Immature natural killer cell (primary cell): ENCODE measurements at regions not wholly inside any gene's neighbourhood (a gene's known extent, or its start where the extent isn't known, plus 50 kb on each side); places are given as distances from the start of the nearest gene placed in this dataset.
A peak's percentile ranks its signal among the peaks of the same experiment; 100 is the strongest.
"Not testable (repeated sequence)": the region's sequence is repeated elsewhere in the genome, so short reads cannot be mapped to it uniquely, and the experiment has no call there.

Source experiments
- DNase-seq, 3 donors: peaks; one replicate each; pipeline ENCODE4 v3.0.0; 2022; ENCODE audit warnings: mixed read lengths in 1 of 3
- H3K27ac Mint-ChIP-seq, 6 donors: one replicate each; pipeline ENCODE4 v1.8.0; 2020; ENCODE audit warnings: mixed read lengths in 6 of 6, mild to moderate bottlenecking in 5 of 6, inconsistent platforms in 4 of 6, moderate library complexity in 3 of 6
- H3K27me3 Mint-ChIP-seq, 3 donors: one replicate each; pipeline ENCODE4 v1.8.0; 2020 to 2021; ENCODE audit warnings: low read depth in 3 of 3, mild to moderate bottlenecking in 3 of 3, mixed read lengths in 3 of 3, moderate library complexity in 3 of 3, inconsistent platforms in 1 of 3
- H3K36me3 Mint-ChIP-seq, 3 donors: one replicate each; pipeline ENCODE4 v1.8.0; 2020; ENCODE audit warnings: mixed read lengths in 3 of 3, inconsistent platforms in 2 of 3, mild to moderate bottlenecking in 2 of 3
- H3K4me1 Mint-ChIP-seq, 2 donors: one replicate each; pipeline ENCODE4 v1.8.0; 2020; ENCODE audit warnings: inconsistent platforms in 2 of 2, mild to moderate bottlenecking in 2 of 2, mixed read lengths in 2 of 2, moderate library complexity in 1 of 2
- H3K4me3 Mint-ChIP-seq, 5 donors: one replicate each; pipeline ENCODE4 v1.8.0; 2020; ENCODE audit warnings: mild to moderate bottlenecking in 5 of 5, mixed read lengths in 5 of 5, inconsistent platforms in 3 of 5, moderate library complexity in 3 of 5
- H3K9me3 Mint-ChIP-seq, 6 donors: one replicate each; pipeline ENCODE4 v1.8.0; 2020; ENCODE audit warnings: mild to moderate bottlenecking in 6 of 6, mixed read lengths in 6 of 6, inconsistent platforms in 4 of 6, moderate library complexity in 3 of 6

DNA sequence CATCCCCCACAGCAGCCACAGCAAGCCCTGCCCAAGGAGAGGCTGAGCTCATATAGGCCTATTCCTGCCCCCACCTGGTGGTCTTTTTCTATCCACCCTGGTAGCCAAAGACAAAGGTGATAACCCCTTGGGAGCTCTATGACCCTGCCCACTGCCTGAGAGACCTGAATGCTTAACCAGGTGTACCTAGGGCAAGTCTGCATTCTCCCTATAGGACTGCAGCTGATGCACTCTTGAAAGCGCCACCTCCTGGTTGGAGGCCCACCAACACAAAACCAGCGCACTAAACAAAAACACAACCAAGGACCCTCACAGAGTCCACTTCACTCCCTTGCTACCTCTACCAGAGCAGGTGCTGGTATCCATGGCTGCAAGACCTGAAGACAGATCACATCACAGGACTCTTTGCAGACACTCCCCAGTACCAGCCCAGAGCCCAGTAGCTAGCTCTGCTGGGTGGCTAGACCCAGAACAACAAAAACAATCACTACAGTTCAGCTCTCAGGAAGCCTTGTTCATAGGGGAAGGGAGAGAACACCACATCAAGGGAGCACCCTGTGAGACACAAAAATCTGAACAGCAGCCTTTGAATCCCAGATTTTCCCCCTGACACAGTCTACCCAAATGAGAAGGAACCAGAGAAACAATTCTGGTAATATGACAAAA is 72.8 kb upstream of the SORL1 start:
- peak overlapping the region in 2 of 6 donors; percentile 42 to 61 for H3K27ac Mint-ChIP-seq
- not testable (repeated sequence) for H3K4me1 Mint-ChIP-seq, H3K36me3 Mint-ChIP-seq, H3K9me3 Mint-ChIP-seq, H3K27me3 Mint-ChIP-seq, DNase-seq, H3K4me3 Mint-ChIP-seq

DNA sequence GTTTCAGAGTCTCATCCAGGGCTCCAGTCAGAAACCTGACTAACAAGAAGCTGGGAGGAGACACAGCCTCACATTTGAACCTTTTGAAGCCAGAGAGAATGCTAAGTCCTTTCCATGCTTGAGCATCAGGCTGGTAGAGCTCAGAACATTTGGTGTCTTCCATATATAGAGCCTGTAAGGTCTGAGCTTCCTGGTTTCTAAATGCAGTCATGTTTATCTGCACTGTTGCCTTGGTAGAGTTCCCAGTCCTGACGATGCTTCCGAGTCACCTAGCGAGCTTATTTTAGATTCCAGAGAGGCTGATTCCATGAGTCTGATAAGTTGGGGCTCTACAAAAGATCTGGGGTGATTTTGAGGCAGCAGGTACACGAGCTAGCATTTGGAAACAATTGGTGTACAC is 68.4 kb upstream of the SORL1 start:
- Mint-ChIP-seq H3K9me3 (no peaks in the 10 kb centered on the region), H3K36me3 (no peaks in the 10 kb centered on the region), H3K4me1 (no peaks in the 10 kb centered on the region), H3K27me3 (peaks cover 0 to 2% (median 0%) of the 10 kb centered on the region in 3 donors), H3K27ac (no peak overlapping the region), H3K4me3 (no peak overlapping the region)
- DNase-seq = no peak

DNA sequence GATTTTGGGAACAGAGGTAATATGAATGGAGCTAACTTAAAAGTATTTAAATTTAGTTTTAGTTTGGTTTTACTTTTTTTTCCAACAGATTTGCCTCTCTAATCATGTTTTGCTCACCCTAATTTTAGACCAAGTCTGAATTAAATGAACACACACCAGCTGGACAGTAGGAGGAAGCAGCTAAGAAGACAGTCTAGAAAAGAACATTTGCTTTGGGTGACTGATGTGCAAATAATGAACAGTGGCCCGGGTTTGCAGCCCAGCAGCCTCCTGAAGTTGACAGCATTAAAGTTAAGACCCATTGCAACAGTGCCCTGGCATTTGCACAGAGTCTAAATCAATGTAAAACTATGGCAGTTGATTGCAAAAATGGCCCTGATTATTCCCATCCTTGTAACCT is 66.4 kb upstream of the SORL1 start:
- Mint-ChIP-seq H3K4me1 (no peaks in the 10 kb centered on the region), H3K4me3 (no peak overlapping the region), H3K36me3 (no peaks in the 10 kb centered on the region), H3K27me3 (peaks cover 0 to 2% (median 0%) of the 10 kb centered on the region in 3 donors), H3K27ac (no peak overlapping the region), H3K9me3 (no peaks in the 10 kb centered on the region)
- no peak for DNase-seq
